BE2C (cell line): ENCODE measurements at regions not wholly inside any gene's neighbourhood (a gene's known extent, or its start where the extent isn't known, plus 50 kb on each side); places are given as distances from the start of the nearest gene placed in this dataset.

Source experiments
- DNase-seq: peaks from one replicate; pipeline ENCODE4 v3.0.0-alpha.2; 2020
- H3K27me3 ChIP-seq: fragments of 250-450 bp; sonication (Bioruptor Pico); 2 replicates; pipeline ENCODE4 v1.5.1; 2020; ENCODE audit warnings: mild to moderate bottlenecking
- H3K36me3 ChIP-seq: fragments of 250-450 bp; sonication (Bioruptor Pico); 2 replicates; pipeline ENCODE4 v1.5.1; 2020; ENCODE audit warnings: mild to moderate bottlenecking
- H3K4me1 ChIP-seq: fragments of 250-450 bp; sonication (Bioruptor Pico); 2 replicates; pipeline ENCODE4 v1.5.1; 2020
- H3K4me3 ChIP-seq: 2 replicates; pipeline ENCODE4 v1.5.1; 2011; ENCODE audit warnings: low read depth, low read length
- H3K9me3 ChIP-seq: fragments of 250-450 bp; sonication (Bioruptor Pico); 2 replicates; pipeline ENCODE4 v1.5.1; 2020
- TF ChIP-seq, protein P1 (sequence below): IDR thresholded peaks from 2 replicates; pipeline ENCODE4 v1.5.1; 2012; ENCODE audit warnings: mild to moderate bottlenecking, low read depth, low read length

DNA sequence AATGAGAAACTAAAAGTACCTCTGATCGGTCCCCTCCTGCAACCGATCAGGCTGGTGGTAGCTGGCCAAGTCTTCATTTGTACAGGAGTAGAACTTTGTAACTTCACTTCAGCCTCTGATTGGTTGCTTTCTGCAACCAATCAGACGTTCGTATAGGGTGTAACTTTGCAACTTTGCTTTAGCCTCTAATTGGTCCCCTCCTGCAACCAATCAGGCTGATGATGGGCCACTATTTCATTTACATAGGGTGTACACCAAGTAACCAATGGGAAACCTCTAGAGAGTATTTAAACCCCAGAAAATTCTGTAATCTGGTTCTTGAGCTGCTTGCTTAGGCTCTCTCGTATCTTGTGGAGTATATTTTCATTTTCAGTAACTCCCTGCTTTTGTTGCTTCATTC, 445.5 kb downstream of the MED10 start:
- Histone ChIP-seq H3K4me1 (no peaks in the 10 kb centered on the region), H3K4me3 (no peak overlapping the region), H3K27me3 (no peaks in the 10 kb centered on the region), H3K36me3 (no peaks in the 10 kb centered on the region), H3K9me3 (no peaks in the 10 kb centered on the region)
- TF ChIP-seq, protein P1, sequence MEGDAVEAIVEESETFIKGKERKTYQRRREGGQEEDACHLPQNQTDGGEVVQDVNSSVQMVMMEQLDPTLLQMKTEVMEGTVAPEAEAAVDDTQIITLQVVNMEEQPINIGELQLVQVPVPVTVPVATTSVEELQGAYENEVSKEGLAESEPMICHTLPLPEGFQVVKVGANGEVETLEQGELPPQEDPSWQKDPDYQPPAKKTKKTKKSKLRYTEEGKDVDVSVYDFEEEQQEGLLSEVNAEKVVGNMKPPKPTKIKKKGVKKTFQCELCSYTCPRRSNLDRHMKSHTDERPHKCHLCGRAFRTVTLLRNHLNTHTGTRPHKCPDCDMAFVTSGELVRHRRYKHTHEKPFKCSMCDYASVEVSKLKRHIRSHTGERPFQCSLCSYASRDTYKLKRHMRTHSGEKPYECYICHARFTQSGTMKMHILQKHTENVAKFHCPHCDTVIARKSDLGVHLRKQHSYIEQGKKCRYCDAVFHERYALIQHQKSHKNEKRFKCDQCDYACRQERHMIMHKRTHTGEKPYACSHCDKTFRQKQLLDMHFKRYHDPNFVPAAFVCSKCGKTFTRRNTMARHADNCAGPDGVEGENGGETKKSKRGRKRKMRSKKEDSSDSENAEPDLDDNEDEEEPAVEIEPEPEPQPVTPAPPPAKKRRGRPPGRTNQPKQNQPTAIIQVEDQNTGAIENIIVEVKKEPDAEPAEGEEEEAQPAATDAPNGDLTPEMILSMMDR, result no peak
- no peak for DNase-seq

DNA sequence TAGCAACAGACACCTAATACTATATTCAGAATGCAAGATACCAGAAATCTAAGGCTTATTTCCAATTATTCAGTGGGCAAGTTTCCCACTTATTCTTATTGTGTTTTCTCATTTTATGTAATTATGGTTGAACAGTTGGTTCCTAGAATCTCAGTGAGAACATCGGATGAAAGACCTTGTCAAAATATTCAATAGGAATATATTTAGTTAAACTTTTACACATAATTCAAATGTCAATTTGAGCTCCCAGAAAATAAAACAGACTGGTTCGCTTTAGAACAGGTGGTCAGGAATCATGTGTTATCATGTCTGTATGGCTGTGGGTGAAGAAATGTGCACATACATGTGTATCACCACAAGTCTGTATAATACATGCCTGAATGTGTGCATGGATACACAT, 447.8 kb downstream of the MED10 start:
- no peak overlapping the region for H3K4me3 ChIP-seq
- no peak for DNase-seq
- no peaks in the 10 kb centered on the region for H3K4me1 ChIP-seq
- TF ChIP-seq, protein P1, result no peak
- H3K27me3 ChIP-seq, result no peaks in the 10 kb centered on the region
- H3K36me3 ChIP-seq, result no peaks in the 10 kb centered on the region
- H3K9me3 ChIP-seq, result no peaks in the 10 kb centered on the region

DNA sequence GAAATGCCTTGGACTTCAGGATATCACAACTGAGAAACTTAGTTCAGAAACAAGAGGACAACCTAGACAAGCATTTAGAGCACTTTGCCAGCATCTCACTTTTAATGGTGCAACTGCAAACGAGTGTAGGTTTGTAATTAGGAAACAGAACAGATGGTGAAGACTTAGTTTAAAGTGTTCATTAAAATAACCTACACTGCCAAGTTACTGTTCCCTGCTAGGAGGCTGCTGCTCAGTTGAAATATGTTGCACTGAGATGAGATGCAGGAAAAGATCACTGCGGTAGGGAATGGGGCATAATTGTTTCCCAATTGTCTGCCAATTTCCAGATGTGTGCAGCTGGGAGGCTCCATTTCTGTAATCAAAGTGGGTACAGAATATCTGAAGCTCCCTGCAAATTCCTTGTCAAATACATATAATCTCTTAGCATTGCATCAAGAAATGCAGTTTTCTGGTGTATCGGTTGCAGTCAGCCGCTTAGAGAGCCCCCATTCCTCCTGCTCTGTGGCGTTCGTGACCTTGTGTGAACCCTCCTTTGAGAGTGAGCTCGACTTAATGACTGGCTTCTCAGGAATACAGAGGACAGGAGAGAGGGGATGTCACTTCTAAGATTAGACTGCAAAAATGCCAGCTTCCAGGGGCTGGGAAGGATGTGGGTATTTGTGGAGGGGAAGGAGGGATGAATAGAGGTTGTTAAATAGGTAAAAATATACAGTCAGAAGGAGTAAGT, 448.9 kb downstream of the MED10 start:
- TF ChIP-seq, protein P1, result no peak
- DNase-seq, result no peak
- no peaks in the 10 kb centered on the region for H3K27me3 ChIP-seq
- no peaks in the 10 kb centered on the region for H3K9me3 ChIP-seq
- no peaks in the 10 kb centered on the region for H3K4me1 ChIP-seq
- H3K36me3 ChIP-seq, result no peaks in the 10 kb centered on the region
- no peak overlapping the region for H3K4me3 ChIP-seq

DNA sequence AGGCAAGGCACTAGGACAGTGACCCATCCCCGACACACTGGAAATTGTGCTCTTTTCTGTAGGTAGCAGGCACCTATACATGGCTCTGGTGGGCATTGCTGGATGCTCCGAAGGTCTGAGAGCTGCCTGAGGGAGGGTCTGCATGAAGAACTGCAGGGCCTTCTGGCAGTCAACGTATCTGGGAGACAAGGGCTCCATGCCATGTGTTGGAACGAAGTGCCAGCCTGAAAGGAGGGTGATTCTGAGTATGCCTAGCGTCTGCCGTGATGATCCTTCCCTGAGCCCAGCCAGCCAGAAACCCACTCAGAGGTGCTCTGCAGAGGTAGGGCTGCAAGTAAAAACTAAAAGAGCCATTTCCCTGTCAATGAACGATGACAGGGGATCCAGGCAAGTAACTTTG, 453.2 kb downstream of the MED10 start:
- Histone ChIP-seq H3K4me1 (peaks cover 8% of the 10 kb centered on the region; the same call in 1 of the 2 replicates), H3K36me3 (no peaks in the 10 kb centered on the region), H3K9me3 (no peaks in the 10 kb centered on the region), H3K4me3 (no peak overlapping the region), H3K27me3 (no peaks in the 10 kb centered on the region)
- DNase-seq, result no peak
- TF ChIP-seq, protein P1, result no peak

DNA sequence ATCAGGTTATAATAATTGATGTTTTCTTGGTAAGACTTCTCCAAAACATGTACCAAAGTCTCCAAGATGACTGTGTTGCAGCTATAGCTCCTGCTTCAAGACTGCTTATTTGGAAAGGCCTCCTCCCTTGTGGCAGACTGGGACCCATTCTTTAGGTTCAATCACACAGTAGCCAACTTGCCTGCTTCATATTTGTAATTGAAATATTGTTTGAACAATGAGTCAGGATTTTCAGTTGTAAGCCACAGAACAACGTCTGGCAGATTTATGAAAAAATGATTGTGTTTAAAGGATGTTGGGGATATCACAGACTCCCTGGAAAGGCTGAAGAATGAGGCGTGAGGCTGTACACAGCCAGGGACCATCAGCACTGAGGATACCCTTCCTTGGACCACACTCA, 458.9 kb downstream of the MED10 start:
- no peak for DNase-seq
- H3K36me3 ChIP-seq, result no peaks in the 10 kb centered on the region
- peaks cover 8% of the 10 kb centered on the region; the same call in 1 of the 2 replicates for H3K4me1 ChIP-seq
- H3K27me3 ChIP-seq, result no peaks in the 10 kb centered on the region
- H3K9me3 ChIP-seq, result no peaks in the 10 kb centered on the region
- no peak overlapping the region for H3K4me3 ChIP-seq
- TF ChIP-seq, protein P1, result no peak

DNA sequence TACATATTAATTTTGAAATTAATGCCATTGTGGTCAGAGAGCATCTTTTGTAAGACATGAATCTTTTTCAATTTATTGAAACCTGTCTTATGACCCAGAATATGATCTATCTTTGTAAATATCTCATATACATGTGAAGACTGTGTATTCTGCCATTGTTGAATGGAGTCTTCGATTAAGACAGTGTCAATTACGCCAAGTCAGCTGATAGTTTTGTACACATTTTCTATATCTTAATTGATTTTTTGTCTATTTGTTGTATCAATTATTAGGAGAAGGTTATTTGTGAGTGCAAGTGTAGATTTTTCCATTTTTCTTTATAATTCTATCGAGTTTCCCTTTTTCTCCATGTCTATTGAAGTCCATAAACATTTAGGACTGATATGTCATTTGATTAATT, 471.6 kb downstream of the MED10 start:
- DNase-seq, result no peak
- Histone ChIP-seq H3K36me3 (no peaks in the 10 kb centered on the region), H3K9me3 (no peaks in the 10 kb centered on the region; the same call in 1 of the 2 replicates), H3K4me3 (no peak overlapping the region), H3K27me3 (no peaks in the 10 kb centered on the region), H3K4me1 (no peaks in the 10 kb centered on the region)
- TF ChIP-seq, protein P1, result no peak
